Adrenal gland (tissue), 5 donors: ENCODE measurements at regions not wholly inside any gene's neighbourhood (a gene's known extent, or its start where the extent isn't known, plus 50 kb on each side); places are given as distances from the start of the nearest gene placed in this dataset.

Source experiments
- POLR2A ChIP-seq, 2 donors: fragments of 450-650 bp; IDR thresholded peaks; one replicate each; pipeline ENCODE4 v1.6.1; 2017; ENCODE audit warnings: antibody characterized with exemption in 2 of 2, mild to moderate bottlenecking in 2 of 2, moderate library complexity in 1 of 2
- TF ChIP-seq, protein P1 (sequence below), 6 experiments: fragments of 450-650 bp in 4 of 6; fragments of 200-600 bp in 2 of 6; sonication (generic) in 1 of 6; IDR thresholded peaks; 1 replicate in 5 of 6; 2 replicates in 1 of 6; pipeline versions ENCODE4 v1.5.1 to v1.8.0; 2016 to 2021; ENCODE audit warnings: antibody characterized with exemption in 6 of 6, mild to moderate bottlenecking in 2 of 6, moderate library complexity in 1 of 6
- donor health status: DM: no; HTN: no; CAD: no.

DNA sequence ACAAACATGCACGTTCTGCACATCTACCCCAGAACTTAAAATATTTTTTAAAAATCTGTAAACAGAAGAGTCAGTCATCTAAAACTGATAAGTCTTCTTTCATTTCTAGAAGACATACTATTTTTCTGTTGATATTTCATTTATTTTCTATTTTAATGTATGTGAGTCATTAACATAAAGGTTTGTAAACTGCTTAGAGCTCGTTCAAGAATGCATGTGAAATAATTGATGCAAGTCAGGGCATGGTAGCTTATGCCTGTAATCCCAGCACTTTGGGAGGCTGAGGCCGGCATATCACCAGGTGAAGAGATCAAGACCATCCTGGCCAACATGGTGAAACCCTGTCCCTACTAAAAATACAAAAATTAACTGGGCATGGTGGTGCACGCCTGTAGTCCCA is 219.9 kb upstream of the HSFY2 start:
- TF ChIP-seq, protein P1, sequence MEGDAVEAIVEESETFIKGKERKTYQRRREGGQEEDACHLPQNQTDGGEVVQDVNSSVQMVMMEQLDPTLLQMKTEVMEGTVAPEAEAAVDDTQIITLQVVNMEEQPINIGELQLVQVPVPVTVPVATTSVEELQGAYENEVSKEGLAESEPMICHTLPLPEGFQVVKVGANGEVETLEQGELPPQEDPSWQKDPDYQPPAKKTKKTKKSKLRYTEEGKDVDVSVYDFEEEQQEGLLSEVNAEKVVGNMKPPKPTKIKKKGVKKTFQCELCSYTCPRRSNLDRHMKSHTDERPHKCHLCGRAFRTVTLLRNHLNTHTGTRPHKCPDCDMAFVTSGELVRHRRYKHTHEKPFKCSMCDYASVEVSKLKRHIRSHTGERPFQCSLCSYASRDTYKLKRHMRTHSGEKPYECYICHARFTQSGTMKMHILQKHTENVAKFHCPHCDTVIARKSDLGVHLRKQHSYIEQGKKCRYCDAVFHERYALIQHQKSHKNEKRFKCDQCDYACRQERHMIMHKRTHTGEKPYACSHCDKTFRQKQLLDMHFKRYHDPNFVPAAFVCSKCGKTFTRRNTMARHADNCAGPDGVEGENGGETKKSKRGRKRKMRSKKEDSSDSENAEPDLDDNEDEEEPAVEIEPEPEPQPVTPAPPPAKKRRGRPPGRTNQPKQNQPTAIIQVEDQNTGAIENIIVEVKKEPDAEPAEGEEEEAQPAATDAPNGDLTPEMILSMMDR (IDR thresholded peaks at IDR 0.05) = no peak
- TF ChIP-seq POLR2A (IDR thresholded peaks at IDR 0.05) = no peak
